Activated CD4-positive, alpha-beta T cell treated with anti-CD3 and anti-CD28 coated beads, Interleukin-2, Interleukin-6, amounts not matched to agents 100 ng/mL and 50 ng/mL, durations not matched to agents 16 hours and 8 hours (primary cell): ENCODE measurements at regions not wholly inside any gene's neighbourhood (a gene's known extent, or its start where the extent isn't known, plus 50 kb on each side); places are given as distances from the start of the nearest gene placed in this dataset.

Source experiments
- DNase-seq: peaks from one replicate; pipeline ENCODE4 v3.0.0-alpha.2; 2020

DNA sequence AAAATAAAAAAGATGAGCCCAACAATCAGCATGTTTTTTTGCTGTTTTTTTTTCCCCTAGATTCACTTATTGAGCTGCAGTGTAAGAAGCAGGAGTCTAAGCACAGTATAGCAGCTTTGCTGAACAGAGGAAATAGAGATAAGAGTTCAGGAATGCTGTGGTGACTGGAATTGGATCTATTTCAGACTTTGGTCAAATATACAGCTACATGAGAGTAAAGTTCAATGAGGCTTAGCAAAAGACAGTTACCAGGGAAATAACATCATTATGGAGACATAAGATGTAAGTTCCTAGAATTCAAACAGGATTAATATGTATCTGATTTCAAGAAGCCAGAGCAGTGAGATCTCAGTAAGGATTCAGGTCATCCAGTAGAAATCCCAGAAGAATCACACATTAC is 613.0 kb downstream of the RPS29 start:
- no peak for DNase-seq

DNA sequence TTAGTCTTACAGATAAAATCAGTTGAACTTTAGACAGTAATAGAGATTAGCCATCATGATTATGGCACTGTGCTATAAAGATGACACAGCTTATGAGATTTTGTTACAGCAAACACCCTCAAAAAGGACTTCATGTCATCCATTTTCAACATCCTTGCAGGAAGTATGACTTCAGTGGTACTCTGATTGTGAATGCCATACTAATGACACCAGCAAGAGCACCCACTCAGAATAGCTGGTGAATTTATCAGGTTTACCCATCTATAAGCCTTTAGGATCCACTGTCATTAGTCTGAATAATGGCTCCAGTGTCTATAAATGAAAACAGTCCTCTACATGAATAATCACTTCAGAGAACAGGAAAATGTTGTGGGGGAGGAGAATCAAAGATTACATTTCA is 615.2 kb downstream of the RPS29 start:
- no peak for DNase-seq

DNA sequence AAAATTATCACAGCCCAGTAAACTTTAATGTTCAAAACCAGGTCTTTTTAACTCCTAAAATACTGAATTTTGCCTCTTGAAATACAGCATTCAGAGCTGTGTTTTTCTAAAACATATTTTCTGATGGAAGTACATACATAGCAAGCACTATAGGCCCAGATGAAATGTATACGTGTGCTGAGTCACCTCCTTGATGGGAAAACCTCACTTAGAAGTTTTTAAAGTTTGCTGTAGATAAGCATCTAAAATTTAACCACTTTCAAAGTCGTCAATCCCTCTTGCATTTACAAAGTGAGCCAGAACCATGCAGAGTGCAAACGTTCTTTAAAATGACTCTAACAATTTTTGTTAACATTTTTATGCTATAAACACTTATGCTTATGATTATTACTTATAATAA is 618.8 kb downstream of the RPS29 start:
- DNase-seq = no peak

DNA sequence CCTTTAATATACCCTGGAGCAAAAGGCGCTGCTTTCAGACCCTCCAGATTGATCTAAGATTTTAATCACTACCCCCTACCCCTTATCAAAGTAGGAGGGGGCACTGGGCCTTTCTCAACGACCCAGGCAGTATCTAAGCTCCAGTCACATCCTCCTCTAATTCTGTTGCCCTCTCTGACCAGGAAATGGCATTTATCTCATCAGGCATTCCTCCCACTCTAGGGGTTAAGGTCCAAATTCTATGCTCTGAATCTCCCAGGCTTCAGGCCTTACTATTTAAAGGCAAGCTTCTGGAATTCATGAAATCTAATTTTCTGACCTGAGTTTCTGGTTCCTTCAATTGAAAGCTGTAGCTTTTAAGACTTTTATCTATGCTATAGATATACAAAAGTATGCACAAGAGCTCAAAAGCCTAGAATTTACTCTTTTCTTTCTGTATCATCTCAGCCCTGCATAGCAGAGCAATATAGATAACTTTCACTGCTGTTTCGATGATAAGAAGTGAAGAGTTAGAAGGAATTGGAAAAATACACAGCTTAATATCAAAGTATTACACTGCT is 622.9 kb downstream of the RPS29 start:
- DNase-seq = no peak

DNA sequence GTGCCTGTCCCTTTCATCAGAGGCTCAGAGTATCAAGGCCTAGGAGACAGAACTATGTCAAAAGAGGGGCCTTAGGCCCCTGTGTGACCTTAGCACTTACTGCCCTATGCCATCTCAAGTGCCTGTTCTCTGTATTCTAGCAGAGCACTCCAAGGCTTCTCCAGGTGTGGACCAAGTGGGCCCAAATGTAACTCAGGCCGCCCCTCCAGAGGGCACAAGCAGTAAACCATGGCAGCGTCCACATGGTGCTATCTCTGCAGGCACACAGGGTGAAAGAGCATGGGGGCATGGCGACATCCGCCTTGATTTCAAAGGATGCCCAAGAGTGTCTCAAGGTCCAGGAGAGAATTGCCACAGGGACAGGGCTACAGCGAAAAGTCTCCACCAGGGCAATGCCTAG is 628.7 kb downstream of the RPS29 start:
- no peak for DNase-seq

DNA sequence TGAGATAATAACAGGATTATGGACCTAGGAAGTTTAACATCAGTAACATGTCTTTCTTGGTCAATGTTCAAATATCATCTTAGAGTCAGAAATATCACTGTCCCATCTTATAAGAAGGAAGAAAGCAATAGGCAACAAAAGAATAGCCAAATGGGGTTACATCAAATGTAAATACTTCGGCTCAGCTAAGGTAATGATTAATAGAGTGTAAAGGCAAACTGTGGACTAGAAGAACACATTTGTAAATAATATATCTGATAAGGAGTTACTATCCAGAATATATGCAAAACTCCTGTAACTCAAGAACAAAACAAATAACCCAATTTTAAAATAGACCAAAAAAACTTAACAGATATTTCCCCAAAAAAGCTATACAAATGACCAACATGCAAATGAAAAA is 630.3 kb downstream of the RPS29 start:
- DNase-seq = no peak

DNA sequence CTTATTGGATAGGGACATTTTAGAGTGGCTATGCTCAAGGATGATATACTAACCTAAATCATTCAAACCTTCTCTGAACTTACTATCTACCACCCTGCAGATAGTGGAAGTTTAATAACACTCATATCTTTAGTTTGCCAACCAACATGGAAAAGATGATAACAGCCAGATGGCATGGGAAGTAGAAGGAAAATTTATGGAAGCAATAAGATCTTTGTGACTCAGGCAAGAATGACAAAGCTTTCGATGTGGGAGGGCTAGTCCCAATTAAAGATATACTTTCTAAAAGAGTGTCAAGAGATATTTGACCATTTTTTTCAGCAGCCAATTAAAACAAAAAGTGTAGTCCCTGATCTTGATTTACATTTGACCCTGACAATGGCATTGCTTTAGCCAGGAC is 631.7 kb downstream of the RPS29 start:
- no peak for DNase-seq

DNA sequence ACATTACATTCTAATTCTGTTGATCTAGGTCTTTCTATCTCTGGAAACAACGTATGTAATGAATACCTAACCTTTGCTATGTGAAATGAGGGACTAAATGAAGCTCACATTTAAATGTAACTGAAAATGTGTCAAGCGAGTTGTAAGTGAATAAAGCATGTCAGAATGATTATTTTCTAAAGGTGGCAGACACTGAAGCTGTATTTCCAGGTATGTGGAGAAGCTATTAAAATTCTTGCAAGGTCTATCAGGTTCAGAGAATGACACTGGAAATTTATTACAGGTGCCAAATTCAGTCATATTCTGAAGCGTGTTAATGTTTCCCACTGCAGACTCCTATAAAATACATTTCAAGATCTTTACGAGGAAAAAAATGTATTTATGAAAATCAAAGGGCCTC is 641.4 kb downstream of the RPS29 start:
- DNase-seq = no peak

DNA sequence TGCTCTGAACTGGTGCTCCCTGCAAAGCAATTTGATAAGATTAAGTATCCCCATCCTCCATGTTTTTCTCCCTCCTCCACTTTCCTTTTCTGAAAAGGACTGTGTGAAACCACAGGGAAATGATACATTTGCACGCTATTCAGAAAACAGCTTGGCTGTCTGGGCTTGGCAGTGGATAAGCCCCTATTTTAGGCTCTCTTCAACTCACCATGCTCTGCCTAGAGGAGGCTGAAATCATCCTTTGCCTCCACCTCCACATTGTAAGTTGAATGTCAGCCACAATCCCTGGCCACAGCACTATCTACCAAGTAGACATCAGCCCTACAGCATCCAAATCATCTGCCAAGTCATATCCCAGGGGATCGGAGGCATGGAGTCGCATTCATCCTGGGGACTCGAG is 642.3 kb downstream of the RPS29 start:
- DNase-seq = no peak

DNA sequence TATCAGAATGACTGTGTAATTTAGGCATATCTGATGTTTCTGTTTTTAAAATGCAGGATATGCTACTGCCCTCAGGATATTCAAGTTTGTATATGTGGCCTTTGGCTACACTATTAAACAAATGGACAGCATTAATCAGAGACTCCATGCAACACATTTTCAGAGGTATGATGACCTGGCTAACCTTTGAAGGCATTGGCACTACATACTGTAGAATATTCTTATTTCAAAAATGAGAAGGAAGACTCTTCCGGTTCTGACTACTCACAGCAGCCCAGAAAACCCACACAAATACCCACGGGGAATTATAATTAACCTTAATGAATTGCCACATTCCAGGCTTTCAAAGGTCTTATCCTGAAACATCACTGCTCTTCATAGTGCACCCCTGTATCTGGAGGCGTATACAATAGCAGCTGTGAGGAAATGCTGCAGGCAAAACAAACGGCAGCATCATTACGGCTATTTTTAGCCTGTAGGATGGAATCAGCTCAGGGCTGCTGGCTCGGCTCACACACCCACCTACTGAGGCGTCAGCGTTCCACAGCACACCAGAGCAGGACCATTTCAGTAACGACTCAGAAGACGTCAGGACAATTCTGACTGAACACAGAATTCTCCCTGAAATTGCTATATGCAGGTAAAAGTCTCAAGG is 648.5 kb downstream of the RPS29 start:
- DNase-seq = no peak

DNA sequence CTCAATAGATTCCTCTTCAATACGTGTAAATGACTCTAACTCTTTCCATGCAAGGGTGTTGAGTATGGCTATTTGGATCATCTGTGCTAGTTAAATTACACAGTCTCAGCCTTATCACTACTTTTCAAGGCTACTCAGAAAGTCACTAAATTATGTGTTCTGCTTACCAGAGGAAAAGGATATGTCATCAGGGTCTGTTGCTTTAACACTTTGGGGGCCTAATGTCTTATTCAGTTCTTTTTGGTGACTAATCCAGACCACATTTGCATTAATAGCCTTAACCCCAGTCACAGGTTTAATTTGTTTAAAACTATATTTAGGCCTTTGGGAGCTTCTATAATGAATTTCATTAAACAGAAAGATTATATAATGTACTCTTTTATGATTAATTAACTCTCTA is 649.3 kb downstream of the RPS29 start:
- no peak for DNase-seq

DNA sequence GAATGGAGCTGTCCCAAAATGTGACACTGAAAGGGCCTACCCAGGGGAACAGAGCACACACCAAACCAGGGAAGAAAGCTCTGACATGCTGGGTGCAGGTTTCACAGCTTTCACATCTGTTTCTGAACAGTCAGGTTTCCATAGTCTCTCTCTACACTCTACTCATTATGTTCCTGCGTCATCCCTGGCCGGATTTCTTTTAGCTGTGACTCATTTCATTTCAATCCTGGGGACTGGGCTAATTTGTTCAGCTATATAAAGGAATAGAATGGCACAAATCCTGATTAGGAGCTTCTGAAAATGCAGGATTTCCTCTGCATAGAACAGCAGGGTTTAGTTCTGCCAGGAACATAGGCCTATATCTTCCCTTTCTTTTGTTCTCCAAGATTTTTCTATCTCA is 649.8 kb downstream of the RPS29 start:
- no peak for DNase-seq

DNA sequence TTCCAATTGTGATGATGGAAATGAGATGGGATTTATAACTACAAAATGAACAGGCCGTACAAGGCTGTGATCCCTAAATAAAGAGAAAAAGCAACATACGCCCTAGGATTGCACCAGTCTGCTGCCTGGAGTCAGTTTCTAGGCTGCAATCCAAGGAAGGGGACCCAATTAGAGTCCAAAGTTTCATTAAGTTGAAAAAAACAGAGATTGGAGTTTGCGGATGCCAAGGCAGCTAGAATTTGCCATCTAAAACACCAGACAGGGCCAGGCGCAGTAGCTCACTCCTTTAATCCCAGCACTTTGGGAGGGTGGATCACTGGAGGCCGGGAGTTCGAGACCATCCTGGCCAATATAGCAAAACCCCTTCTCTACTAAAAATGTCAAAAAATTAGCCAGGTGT is 661.0 kb downstream of the RPS29 start:
- no peak for DNase-seq

DNA sequence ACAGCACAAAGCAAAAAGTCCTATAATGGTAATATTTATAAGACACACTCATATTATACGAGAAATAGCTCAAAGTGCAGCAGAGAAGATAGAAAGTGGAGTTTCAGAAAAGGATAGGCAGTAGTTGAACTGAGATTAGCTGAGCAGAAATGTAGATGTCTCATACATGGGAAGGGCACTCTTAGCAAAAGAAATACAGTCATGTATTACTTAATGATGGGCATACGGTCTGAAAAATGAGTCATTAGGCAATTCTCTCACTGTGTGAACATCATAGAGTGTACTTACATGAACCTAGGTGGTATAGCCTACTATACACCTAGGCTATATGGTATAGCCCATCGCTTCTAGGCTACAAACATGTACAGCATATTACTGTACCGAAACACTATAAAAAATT is 671.3 kb downstream of the RPS29 start:
- no peak for DNase-seq

DNA sequence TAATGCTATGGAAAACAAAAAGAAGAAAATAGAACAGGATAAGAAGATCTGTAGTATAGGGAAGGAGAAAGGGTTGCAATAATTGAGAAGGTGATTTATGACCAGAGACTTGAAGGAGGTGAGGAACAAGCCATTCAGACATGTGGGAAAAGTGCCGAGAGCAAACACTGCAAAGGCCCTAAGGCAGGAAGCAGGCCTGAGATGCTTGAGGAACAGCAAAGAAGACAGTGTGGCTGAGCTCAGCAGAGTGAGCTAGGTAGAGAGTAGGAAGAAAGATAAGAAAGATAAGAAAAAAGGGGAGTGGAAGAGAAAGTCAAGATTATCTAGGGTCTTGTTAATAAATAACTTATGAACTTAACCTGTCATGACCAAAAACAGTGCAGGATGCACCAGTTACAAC is 671.8 kb downstream of the RPS29 start:
- DNase-seq = no peak

DNA sequence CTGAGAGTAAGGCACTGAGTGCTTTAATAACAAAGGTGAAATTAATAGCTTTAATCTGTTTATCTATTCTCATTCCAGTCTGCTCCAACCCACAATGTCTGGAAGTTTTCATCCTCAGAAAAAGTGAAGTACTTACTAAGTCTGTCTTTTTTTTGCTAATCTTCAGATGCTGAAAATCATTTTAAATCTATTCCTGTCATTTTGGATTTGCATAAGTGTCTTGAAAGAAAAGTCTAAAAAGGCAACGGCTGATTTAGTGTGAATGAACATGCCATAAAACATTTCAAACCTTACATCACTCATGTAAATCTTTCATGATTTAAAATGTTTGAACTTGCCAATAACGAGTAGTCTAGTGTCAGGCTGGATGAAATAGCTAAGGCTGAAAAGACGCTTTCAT is 685.6 kb downstream of the RPS29 start:
- DNase-seq = no peak

DNA sequence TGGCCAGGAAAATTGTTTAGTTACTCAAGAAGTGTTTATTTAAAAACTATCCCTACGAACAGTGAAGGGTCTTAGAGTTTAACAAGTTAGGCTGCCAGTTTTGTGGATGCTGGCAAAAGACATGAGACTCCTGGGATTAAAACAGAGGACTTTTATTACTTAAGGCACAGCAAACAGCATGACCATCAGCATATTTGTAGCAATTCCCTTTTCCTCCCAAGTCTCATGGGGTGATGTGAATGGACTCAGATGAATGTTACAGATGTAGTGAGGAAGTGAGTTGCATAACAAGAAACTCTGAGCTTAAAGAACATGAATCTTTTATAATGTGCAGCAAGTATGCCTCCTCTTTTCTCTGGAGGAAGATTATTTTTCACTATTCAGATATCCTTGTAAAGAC is 695.8 kb downstream of the RPS29 start:
- no peak for DNase-seq

DNA sequence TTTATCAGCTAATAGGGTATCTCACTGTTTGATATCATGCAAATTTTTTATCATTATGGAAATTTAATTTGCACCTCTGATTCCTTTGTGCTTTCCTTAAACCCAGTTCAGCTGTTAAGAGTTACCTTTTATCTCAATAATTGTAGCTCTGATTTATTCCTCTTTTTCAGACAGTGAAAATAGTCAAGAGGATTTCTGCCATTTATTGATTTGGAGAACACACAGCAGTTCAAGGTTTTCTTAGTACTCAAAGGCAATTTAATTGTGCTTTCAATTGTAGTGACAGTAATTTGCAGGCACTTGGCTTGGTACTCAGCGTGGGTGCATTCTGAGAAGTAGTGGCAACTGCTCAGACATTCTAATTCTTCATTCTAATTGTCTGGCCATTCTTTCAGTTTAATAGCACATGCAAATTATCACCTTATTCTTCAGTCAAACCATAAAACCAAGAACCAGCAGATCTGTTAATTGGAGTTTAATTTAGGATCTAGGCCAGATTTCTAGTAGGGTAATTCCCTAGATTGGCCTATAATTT is 709.3 kb downstream of the RPS29 start:
- DNase-seq = no peak

DNA sequence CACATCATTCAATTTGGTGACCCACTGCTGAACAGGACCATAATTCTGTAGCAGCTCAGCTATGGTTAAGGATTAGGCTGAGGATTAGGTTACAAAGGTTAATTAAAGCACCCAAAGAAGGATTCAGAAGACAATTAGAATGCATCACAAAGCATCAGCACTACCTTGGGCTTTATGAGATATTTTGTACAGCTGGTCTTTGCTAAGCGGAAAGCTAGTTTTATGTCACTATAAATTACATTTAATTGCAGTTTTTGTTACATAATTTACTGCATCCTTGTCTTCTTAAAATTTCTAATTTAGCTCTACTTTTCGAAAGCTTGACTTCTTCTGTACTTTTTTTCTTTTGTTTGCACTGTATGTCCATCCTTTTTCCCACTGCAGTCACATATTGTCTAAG is 711.5 kb downstream of the RPS29 start:
- no peak for DNase-seq

DNA sequence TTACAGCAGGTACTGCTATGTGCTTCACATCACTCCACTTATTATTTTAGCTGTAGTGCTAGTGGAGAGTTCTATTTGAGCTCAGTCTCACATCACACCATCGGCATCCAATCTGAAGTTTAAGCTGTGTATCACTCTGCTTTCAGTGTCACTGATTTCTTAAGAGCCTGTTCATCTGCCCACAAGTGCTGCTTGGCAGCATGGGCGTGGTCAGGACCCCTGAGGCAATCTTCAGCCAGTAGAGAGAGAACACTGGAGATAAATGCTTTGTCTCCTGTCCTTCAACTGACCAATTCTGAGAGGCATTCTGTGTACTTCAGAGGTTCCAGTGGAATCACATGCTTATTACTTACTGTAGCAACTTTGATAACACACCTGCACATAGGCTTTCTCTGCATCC is 728.8 kb downstream of the RPS29 start:
- DNase-seq = no peak

DNA sequence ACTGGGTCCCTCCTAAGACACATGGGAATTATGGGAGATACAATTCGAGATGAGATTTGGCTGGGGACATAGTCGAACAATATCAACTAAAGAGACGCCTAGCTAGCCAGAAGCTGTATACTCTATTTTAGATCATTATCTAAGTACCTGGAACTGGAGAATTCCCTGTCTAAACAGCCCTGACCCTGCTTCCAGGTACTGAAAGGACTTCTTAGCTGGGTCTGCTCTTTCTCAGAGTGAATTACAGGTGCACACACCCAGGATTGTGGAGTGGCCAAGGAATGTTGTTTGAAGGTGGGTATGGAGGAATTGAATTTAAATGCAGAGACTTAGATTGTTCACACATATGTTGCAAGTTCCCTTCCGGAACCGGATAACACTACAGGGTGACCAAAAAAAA is 733.0 kb downstream of the RPS29 start:
- DNase-seq = no peak

DNA sequence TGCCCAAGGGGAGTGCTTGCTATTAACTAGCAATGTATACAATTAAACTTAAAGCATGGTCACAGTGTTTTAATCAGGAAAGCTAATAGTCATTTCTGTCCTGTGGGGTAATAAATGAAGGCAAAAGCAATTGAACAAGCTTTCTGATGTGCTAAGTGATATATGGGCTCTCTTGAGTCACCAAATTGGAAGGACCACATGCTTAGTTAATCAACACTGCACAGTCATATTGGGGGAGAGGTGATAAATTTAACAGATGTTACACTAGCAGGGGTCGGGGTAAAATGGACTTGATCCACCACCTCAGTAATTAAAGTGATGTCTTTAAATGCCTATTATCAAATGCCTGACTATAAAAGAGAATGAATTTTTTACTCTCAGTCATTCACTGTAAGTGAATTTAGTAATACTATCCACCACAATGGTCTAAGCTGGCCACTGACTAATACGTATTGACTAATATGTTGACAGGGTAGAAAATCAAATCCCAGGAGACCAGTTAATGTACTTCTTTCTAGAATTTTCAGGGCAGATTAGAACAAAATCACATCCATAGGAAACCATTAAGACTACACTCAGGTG is 736.3 kb downstream of the RPS29 start:
- no peak for DNase-seq

DNA sequence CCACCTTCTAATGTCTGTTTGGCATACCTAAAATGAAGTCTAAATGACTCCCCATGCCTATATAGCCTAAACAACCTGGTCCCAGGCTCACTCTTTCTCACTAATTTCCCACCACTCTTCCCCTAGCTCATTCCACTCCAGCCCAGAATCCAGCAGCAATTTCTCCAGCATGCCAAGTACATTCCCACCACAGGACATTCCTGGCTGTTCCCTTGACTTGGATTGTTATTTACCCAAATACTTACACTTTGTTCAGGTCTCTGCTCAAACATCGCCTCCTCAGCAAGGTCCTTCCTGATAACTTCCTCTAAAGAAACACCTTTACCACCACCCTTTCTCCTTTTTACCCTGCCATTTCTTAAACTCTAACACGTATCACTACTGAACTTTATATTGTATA is 743.4 kb downstream of the RPS29 start:
- DNase-seq = no peak

DNA sequence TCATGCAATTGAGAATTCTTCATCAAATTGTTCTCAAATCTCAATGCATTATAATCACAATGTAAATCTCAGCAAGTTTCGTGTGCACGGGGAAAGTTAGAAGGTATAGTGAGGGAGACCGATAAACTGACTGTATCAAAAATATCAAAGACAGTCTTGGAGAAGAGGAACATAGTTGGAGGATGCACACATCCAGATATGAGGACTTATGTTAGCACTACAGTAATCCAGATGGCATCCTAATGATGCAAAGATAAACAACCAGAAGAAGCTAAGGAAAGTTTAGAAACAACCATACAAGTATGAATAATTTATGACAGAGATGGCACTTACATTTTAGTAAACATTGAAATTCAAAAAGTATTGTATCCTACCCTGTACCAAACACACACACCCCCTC is 760.1 kb downstream of the RPS29 start:
- DNase-seq = no peak

DNA sequence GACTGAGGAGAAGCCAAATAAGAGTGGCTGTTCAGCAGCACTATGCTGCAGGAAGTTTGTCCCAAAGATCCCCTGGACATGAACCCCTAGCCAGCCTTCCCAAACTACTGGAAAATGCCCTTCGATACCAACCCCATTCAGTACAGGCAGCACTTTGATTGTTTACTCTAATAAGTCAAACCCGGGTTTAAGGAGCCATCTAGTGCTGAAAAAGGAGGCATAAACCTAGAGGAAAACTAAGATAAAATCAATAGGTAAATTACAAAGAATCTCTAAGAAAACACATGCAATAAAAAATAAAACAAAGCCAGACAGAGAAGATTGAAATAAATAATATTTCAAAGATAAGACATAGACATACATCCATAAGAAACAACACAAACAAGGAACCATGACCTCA is 771.6 kb downstream of the RPS29 start:
- DNase-seq = no peak
